GM18951 (cell line): ENCODE measurements at regions not wholly inside any gene's neighbourhood (a gene's known extent, or its start where the extent isn't known, plus 50 kb on each side); places are given as distances from the start of the nearest gene placed in this dataset.

Source experiments
- POLR2A ChIP-seq: IDR thresholded peaks from 4 replicates; pipeline ENCODE4 v1.6.1; 2011; ENCODE audit warnings: mild to moderate bottlenecking; ENCODE audit not compliant: insufficient read length, insufficient read depth; ENCODE audit errors: extremely low read depth
- in situ Hi-C: fragments of 300-500 bp; cut with MboI; formaldehyde crosslinking; loops from one replicate; pipeline ENCODE4 v1.12.0; 2022; ENCODE audit warnings: low sequenced_read_pairs, mixed read lengths, inconsistent platforms; ENCODE audit not compliant: unreplicated experiment

- in situ Hi-C loops: no loop called here
- TF ChIP-seq POLR2A: no peak
These were observed 168.4 kb downstream of the EDN1 start for GRCh38 chr6:12458558-12458957.

DNA sequence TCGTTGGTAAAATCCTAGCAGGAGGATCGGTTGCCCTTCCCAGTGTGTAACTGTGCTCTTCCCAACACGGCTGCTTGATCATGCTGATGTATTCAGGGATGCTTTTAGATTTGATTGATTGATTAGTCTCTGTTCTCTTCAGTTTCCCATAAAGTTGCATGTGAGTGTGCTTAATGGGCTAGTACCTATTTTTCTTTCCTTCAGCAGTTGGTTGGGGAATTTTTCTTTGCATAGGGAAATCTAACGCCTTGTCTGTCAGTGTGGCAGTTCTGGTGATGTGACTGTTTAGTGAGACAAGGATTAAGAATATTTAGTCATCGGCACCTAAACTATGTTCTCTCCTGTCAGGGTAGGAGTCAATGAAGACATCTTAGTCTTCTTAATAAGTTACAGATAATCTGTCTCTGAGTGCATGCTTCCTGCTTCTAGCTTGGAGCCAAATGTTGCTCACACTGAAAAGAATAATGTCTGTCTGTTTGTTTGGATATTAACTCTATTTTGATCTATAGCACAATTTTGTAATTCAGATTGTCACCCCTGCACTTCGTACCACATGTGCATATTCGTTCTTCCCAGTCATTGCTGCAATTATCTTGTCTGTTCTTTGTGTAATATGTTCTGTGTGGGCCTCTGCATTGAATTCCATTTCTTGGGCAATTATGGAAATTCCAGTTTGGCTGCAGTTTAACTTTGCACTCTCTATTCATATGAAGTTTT, 169.9 kb downstream of the EDN1 start:
- in situ Hi-C loops: no loop called here
- TF ChIP-seq POLR2A: no peak

GRCh38 chr6:12467706-12468670, 177.8 kb downstream of the EDN1 start:
- TF ChIP-seq POLR2A: no peak

DNA sequence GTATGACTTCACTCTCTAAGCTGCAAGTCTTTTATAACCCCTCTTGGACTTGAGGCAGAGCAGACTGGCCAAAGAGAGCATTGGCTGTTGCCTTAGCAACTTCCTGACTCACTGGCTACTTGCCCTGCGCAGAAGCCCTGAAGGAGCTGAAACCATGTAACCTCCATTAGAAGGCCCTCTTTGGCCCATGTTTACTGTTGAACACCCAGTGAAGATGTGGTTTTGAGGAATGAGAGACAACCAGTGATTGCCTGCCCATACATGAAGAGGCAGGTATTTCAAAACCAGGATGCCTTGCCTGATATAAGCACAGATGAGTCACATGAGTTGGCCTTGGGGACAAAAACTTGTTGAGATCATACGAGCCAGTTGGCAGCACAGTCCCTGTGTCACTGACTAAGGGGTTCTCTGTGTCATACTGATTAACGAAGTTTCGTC, 182.5 kb downstream of the EDN1 start:
- in situ Hi-C loops: no loop called here
- TF ChIP-seq POLR2A: no peak

More at GRCh38 chr6:12467706-12468670, 177.8 kb downstream of the EDN1 start:
- in situ Hi-C loops: no loop called here

- in situ Hi-C loops: no loop called here
- TF ChIP-seq POLR2A: no peak
These were observed 183.3 kb downstream of the EDN1 start for GRCh38 chr6:12473494-12473893.

GRCh38 chr6:12474167-12475140, 184.3 kb downstream of the EDN1 start:
- in situ Hi-C loops: no loop called here
- no peak for TF ChIP-seq POLR2A

- in situ Hi-C loops: no loop called here
- no peak for TF ChIP-seq POLR2A
These were observed 186.3 kb downstream of the EDN1 start for GRCh38 chr6:12476484-12476883.

- in situ Hi-C loops: no loop called here
- no peak for TF ChIP-seq POLR2A
These were observed 187.5 kb downstream of the EDN1 start for GRCh38 chr6:12477616-12478015.

DNA sequence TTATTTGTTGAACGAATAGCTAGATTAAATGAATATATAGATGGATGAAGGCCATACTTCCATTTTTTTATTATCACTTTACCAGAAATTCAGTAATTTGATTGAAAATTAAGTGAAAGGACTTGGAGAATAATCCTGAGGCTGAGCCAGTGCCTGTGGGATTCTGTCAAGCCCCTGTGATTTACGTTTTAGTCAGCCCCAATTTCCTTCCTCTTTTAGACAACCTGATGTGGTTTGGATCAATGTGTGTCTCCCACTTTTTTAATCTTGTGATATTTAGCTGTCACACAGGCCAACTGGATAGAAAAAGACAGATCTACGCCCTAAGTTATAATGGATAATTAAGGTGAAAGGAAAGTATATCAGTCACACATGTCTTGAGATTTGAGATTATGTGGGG, 188.8 kb downstream of the EDN1 start:
- no peak for TF ChIP-seq POLR2A
- in situ Hi-C loops: no loop called here

GRCh38 chr6:12479451-12479850, 189.3 kb downstream of the EDN1 start:
- in situ Hi-C loops: no loop called here
- TF ChIP-seq POLR2A: no peak

DNA sequence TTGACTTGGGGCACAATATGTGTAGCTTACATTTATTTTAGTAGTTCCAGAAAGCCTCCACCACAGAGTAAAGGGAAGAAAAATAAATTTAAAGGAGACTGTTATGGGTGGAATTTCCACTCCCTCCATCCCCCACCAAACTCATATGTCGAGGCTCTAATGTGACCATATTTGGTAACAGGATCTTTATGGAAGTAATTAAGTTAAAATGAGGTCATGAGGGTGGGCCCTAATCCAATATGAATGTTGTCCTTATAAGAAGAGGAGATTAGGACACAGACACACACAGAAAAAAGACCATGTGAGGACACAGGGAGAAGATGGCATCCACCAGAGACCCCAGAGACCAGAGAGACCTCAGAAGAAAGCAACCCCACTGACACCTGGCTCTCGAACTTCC, 189.7 kb downstream of the EDN1 start:
- in situ Hi-C loops: no loop called here
- no peak for TF ChIP-seq POLR2A

DNA sequence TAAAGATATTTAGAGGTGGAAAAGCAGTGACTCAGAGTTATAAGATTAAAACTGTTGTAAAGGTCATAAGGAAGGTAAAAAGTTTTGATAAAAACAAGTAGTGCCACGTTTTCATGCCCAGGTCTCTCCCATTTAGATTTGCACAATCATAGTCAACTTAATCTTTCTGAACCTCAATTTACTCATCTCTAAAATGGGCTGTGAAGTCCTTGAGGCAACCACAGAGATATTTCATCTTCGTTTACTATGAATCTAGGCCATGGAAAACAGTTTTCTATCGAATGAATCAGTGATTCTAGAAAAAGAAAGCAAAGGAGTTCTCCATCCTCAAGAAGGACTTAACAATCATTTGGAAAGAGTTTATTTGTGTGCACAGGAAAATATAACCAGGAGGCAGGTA, 190.2 kb downstream of the EDN1 start:
- TF ChIP-seq POLR2A: no peak
- in situ Hi-C loops: no loop called here

DNA sequence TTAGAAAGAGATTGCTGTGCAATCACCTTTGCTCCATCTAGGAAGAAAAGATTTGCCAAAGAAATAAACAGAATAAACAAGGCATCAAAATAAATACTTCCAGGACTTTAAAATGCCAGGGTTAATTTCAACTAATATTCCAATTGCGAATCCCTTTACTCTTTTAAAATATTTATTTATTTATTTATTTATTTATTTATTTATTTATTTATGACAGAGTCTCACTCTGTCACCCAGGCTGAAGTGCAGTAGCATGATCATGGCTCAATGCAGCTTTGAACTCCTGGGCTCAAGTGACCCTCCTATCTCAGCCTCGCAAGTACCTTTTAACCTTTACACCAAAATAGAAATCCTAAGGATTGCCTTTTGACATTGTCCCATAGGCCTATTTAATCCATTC, 191.1 kb downstream of the EDN1 start:
- TF ChIP-seq POLR2A: no peak
- in situ Hi-C loops: no loop called here

GRCh38 chr6:12481850-12482249, 191.7 kb downstream of the EDN1 start:
- in situ Hi-C loops: no loop called here
- no peak for TF ChIP-seq POLR2A
